ENCODE measurements at regions not wholly inside any gene's neighbourhood (a gene's known extent, or its start where the extent isn't known, plus 50 kb on each side); places are given as distances from the start of the nearest gene placed in this dataset.

DNA sequence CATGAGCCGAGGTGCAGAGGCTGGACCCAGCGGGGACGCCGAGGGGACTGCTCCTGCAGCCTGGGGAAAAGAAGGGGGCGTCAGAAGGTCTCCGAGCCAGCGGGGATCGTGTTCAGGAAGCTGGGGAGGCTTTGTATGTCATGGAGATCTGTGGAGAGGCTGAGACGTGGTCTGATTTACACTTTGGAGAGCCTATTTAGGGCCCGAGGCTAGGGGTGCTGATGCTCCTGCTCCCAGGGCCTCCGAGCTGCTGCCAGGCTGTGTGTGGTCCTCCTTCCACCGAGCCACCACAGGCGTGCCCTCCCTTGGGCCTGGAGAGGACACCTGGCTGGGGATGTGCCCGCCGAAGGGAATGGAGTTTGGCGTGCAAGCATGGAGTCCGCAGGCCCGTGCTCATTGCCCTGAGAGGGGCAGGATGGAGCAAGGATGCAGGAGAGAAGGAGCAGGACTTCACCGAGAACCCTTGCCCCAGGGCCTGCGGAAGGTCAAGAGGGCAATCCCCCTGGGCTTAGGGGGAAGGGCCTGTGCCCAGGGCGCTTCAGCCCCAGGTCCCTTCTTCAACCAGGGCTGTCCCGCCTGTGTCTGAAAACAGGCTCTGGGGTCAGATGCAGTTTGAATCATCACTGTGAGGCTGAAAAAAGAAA, 252.5 kb downstream of the VAPA start:
- DNase-seq (ENCODE audit: extremely low spot score in 2 of 2), result no peak
- H3K4me3 ChIP-seq, result no peak overlapping the region
- no peaks in the 10 kb centered on the region for H3K9me3 ChIP-seq
- intact Hi-C loops (cut with DNase I), result no loop called here
- no peak overlapping the region for H3K27ac ChIP-seq
- H3K36me3 ChIP-seq, result no peaks in the 10 kb centered on the region
- H3K27me3 ChIP-seq, result no peaks in the 10 kb centered on the region
- no peaks in the 10 kb centered on the region for H3K4me1 ChIP-seq
- TF ChIP-seq CTCF (IDR thresholded peaks at IDR 0.05) (no peak), POLR2AphosphoS5 (IDR thresholded peaks at IDR 0.05; ENCODE audit: insufficient read depth in 1 of 2, low read depth in 1 of 2) (no peak), POLR2A (IDR thresholded peaks at IDR 0.05) (no peak)

DNA sequence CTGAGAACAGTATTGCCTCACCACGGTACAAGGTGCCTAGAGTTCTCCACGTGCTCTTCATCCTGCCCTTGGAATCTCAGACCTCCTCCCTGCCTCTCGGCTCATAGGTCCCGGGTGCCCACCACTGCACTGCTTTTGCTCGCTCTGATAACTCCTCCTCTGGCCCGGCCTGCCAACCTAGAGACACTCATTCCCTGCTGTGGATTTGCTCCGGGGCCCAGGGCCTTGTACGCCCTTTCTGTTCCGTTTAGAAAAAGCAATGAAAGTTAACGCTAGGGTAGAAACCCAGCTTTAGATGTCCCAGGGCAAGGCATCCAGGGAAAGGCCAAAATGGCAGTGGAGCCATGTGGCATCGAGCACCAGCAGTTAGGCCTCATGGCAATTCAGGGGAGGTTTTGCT, 253.9 kb downstream of the VAPA start:
- no peaks in the 10 kb centered on the region for H3K9me3 ChIP-seq
- peak in 1 of 2 donors; percentile 18 for DNase-seq (ENCODE audit: extremely low spot score in 2 of 2)
- no peak overlapping the region for H3K4me3 ChIP-seq
- no peak overlapping the region for H3K27ac ChIP-seq
- no peak for TF ChIP-seq POLR2AphosphoS5 (IDR thresholded peaks at IDR 0.05; ENCODE audit: insufficient read depth in 1 of 2, low read depth in 1 of 2)
- no peak for TF ChIP-seq CTCF (IDR thresholded peaks at IDR 0.05)
- TF ChIP-seq POLR2A (IDR thresholded peaks at IDR 0.05), result no peak
- H3K4me1 ChIP-seq, result no peaks in the 10 kb centered on the region
- no peaks in the 10 kb centered on the region for H3K36me3 ChIP-seq
- H3K27me3 ChIP-seq, result no peaks in the 10 kb centered on the region
- intact Hi-C loops (cut with DNase I), result no loop called here

DNA sequence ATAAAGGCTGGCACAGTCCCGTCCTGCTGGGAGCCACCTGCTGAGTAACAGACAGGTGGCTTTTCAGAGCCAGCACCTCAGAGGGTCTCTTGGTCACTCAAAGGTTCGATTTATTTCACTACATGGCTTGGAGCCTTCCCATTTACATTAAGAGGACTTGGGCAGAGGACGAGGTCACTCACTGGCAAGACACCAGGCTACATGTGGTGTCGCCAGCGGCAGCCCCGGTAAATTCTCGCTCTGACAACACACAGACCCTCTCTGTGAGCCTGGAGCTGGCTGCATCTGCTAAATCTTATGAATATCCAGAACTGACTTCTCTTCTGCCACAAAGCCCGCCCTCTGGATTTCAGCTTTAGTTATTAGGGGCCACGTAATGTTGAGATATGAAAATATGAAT, 254.7 kb downstream of the VAPA start:
- intact Hi-C loops (cut with DNase I), result no loop called here
- no peak for DNase-seq (ENCODE audit: extremely low spot score in 2 of 2)
- no peak overlapping the region for H3K27ac ChIP-seq

DNA sequence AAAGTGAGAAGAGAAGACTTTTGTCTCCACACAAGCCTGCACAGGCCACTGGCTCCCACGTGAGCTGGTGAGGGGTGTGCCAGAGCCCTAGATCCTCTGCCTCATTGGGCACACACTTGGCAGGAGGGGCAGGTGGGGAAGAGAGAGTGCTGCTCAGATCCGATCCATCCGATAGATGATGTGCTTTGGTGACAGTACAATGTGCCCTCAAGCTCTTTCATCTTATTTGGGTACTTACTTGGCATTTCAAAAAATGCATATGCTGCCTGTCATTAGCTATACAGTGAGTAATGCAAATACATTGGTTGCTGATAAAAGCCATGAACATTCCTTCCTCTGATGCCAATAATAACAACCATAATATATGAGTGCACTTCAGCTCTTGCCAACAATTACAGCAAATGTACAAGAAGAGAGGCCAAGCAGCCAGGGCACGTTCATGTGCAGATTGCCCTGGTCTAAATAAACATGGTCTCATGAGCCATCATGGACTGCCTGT, 255.3 kb downstream of the VAPA start:
- Histone ChIP-seq H3K36me3 (no peaks in the 10 kb centered on the region), H3K4me3 (no peak overlapping the region), H3K4me1 (no peaks in the 10 kb centered on the region), H3K27me3 (no peaks in the 10 kb centered on the region), H3K27ac (no peak overlapping the region), H3K9me3 (no peaks in the 10 kb centered on the region)
- intact Hi-C loops (cut with DNase I), result no loop called here
- TF ChIP-seq CTCF (IDR thresholded peaks at IDR 0.05), result no peak
- TF ChIP-seq POLR2A (IDR thresholded peaks at IDR 0.05), result no peak
- TF ChIP-seq POLR2AphosphoS5 (IDR thresholded peaks at IDR 0.05; ENCODE audit: insufficient read depth in 1 of 2, low read depth in 1 of 2), result no peak
- no peak for DNase-seq (ENCODE audit: extremely low spot score in 2 of 2)

More for the DNA sequence above, 254.7 kb downstream of the VAPA start:
- H3K4me1 ChIP-seq, result no peaks in the 10 kb centered on the region
- no peaks in the 10 kb centered on the region for H3K36me3 ChIP-seq
- H3K27me3 ChIP-seq, result no peaks in the 10 kb centered on the region
- no peak for TF ChIP-seq POLR2A (IDR thresholded peaks at IDR 0.05)
- no peak for TF ChIP-seq POLR2AphosphoS5 (IDR thresholded peaks at IDR 0.05; ENCODE audit: insufficient read depth in 1 of 2, low read depth in 1 of 2)
- TF ChIP-seq CTCF (IDR thresholded peaks at IDR 0.05), result no peak
- no peak overlapping the region for H3K4me3 ChIP-seq
- H3K9me3 ChIP-seq, result no peaks in the 10 kb centered on the region

DNA sequence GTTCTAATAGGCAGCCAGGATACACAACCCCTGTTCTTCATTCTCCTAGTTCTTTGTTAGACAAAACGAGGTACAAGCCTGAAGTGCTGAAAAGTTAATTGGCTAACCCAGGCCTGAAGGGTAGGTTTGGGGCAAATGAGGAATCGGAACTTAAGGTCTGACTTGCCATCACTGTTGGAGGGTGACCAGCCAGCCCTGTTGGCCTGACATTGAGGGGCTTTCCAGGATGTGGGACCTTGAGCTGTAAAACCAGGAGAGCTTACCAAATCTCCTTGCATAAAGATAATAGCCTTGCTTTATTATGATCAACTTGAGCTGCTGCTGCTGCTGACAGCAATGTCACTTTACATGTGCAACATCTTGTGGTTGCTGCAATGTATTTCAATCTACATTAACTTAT, 256.0 kb downstream of the VAPA start:
- Histone ChIP-seq H3K36me3 (no peaks in the 10 kb centered on the region), H3K4me1 (no peaks in the 10 kb centered on the region), H3K27ac (no peak overlapping the region), H3K9me3 (no peaks in the 10 kb centered on the region), H3K27me3 (no peaks in the 10 kb centered on the region), H3K4me3 (no peak overlapping the region)
- intact Hi-C loops (cut with DNase I), result no loop called here
- no peak for DNase-seq (ENCODE audit: extremely low spot score in 2 of 2)
- TF ChIP-seq POLR2AphosphoS5 (IDR thresholded peaks at IDR 0.05; ENCODE audit: insufficient read depth in 1 of 2, low read depth in 1 of 2), result no peak
- no peak for TF ChIP-seq POLR2A (IDR thresholded peaks at IDR 0.05)
- no peak for TF ChIP-seq CTCF (IDR thresholded peaks at IDR 0.05)
